PC-9 (cell line): ENCODE measurements at regions not wholly inside any gene's neighbourhood (a gene's known extent, or its start where the extent isn't known, plus 50 kb on each side); places are given as distances from the start of the nearest gene placed in this dataset.

ENCODE experiments used
- EZH2 ChIP-seq: fragments of 200-600 bp; sonication (generic); IDR thresholded peaks from 2 replicates; pipeline ENCODE4 v1.8.0; 2017; ENCODE audit warnings: antibody characterized with exemption, low read depth
- TF ChIP-seq, protein P1 (sequence below): fragments of 200-600 bp; sonication (generic); conservative IDR thresholded peaks from 2 replicates; pipeline ENCODE4 v1.6.1; 2017; ENCODE audit warnings: mixed run types, antibody characterized with exemption, mild to moderate bottlenecking, moderate library complexity

DNA sequence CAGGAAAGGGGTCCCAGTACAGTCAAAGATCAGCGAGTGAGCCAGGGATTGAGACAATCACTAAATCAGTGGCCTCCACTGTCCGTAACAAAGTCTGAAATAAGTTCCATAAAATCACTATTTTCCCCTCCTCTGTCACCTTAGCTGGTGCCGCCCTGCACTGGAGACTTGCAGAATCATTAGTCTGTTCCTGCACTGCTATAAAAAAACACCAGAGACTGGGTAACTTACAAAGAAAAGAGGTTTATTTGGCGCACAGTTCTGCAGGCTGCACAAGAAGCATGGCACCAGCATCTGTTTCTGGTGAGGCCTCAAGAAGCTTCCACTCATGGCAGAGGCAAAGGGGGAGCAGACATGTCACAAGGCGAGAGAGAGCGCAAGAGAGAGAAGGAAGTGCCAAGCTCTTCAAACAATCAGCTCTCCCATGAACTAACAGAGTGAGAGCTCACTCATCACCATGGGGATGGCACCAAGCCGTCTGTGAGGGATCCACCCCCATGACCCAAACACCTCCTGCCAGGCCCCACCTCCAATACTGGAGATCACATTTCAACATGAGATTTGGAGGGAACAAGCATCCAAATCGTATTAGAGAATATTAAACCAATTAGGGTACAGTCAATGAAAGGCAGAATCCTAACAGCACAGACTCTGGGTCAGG lies 129.8 kb upstream of the TIAM1 start:
- TF ChIP-seq, protein P1, sequence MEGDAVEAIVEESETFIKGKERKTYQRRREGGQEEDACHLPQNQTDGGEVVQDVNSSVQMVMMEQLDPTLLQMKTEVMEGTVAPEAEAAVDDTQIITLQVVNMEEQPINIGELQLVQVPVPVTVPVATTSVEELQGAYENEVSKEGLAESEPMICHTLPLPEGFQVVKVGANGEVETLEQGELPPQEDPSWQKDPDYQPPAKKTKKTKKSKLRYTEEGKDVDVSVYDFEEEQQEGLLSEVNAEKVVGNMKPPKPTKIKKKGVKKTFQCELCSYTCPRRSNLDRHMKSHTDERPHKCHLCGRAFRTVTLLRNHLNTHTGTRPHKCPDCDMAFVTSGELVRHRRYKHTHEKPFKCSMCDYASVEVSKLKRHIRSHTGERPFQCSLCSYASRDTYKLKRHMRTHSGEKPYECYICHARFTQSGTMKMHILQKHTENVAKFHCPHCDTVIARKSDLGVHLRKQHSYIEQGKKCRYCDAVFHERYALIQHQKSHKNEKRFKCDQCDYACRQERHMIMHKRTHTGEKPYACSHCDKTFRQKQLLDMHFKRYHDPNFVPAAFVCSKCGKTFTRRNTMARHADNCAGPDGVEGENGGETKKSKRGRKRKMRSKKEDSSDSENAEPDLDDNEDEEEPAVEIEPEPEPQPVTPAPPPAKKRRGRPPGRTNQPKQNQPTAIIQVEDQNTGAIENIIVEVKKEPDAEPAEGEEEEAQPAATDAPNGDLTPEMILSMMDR = no peak
- no peak for TF ChIP-seq EZH2
